HCT116 (cell line): ENCODE measurements at regions not wholly inside any gene's neighbourhood (a gene's known extent, or its start where the extent isn't known, plus 50 kb on each side); places are given as distances from the start of the nearest gene placed in this dataset.

ENCODE experiments used
- ATAC-seq: fragments of 200-7000 bp; cut with Tn5 transposase; 2 replicates; pipeline ENCODE4 v1.9.1; 2020; ENCODE audit warnings: mild to moderate bottlenecking, moderate library complexity
- BruUV-seq: library from RNA; stranded (reverse); fragments of 400-500 nt; replicated peaks from 2 replicates; lab custom pipeline; 2021; lab: Mats Ljungman, UMichigan
- CTCF ChIA-PET: fragments of 300-600 bp; sonication (Branson Sonifier 250); formaldehyde crosslinking; loops from one replicate; lab custom pipeline; 2021; ENCODE audit warnings: antibody characterized with exemption; lab: Charles Lee
- POLR2A ChIA-PET: fragments of 300-600, 350-600 bp; sonication (Branson Sonifier 250); formaldehyde crosslinking; loops from one replicate; lab custom pipeline; 2021; ENCODE audit warnings: antibody characterized with exemption; lab: Charles Lee
- RAD21 ChIA-PET, 2 experiments: fragments of 300-600 bp; sonication (Branson Sonifier 250); formaldehyde crosslinking; loops; one replicate each; lab custom pipeline; 2023; ENCODE audit warnings: low total read pairs in 2 of 2; ENCODE audit not compliant: uncharacterized antibody in 2 of 2, unreplicated experiment in 2 of 2, low non-redundant PET in 1 of 2; lab: Charles Lee
- DNase-seq: peaks from one replicate; pipeline ENCODE4 v3.0.0-alpha.2; 2010; ENCODE audit warnings: low read depth, low spot score
- H2AFZ ChIP-seq: fragments of 200-600 bp; shearing (Covaris generic), sonication (generic); 2 replicates; pipeline ENCODE4 v1.6.1; 2017; ENCODE audit warnings: low read depth, mixed run types, mixed read lengths, antibody characterized with exemption, low read length; ENCODE audit not compliant: poor library complexity, severe bottlenecking
- H3K27ac ChIP-seq: 2 replicates; pipeline ENCODE4 v1.5.1; 2012; ENCODE audit warnings: low read depth, low read length
- H3K27me3 ChIP-seq: fragments of 200-600 bp; sonication (generic); 2 replicates; pipeline ENCODE4 v1.6.1; 2016; ENCODE audit warnings: mixed run types, low read length, mixed read lengths; ENCODE audit not compliant: insufficient read depth
- H3K36me3 ChIP-seq, 2 experiments: fragments of 200-500 bp in 1 of 2; fragments of 200-600 bp in 1 of 2; sonication (Bioruptor generic) in 1 of 2; sonication (generic) in 1 of 2; 2 replicates each; pipeline versions ENCODE4 v1.5.1 to v1.6.1; 2014 to 2016; ENCODE audit warnings: low read length in 2 of 2, inconsistent platforms in 1 of 2, mixed read lengths in 1 of 2, mixed run types in 1 of 2; ENCODE audit not compliant: insufficient read depth in 2 of 2, control insufficient read depth in 1 of 2
- H3K4me1 ChIP-seq, 2 experiments: fragments of 200-600 bp in 1 of 2; sonication (generic) in 1 of 2; 2 replicates each; pipeline versions ENCODE4 v1.5.1 to v1.6.1; 2012 to 2017; ENCODE audit warnings: low read length in 2 of 2, inconsistent platforms in 1 of 2, mild to moderate bottlenecking in 1 of 2, mixed read lengths in 1 of 2, mixed run types in 1 of 2, moderate library complexity in 1 of 2; ENCODE audit not compliant: insufficient read depth in 2 of 2, control insufficient read depth in 1 of 2
- H3K4me2 ChIP-seq: fragments of 200-600 bp; sonication (generic); 2 replicates; pipeline ENCODE4 v1.6.1; 2017; ENCODE audit warnings: mixed run types, low read length, mixed read lengths
- H3K4me3 ChIP-seq, 2 experiments: fragments of 200-600 bp in 1 of 2; sonication (generic) in 1 of 2; replicated peaks in 1 of 2; 2 replicates each; pipeline ENCODE4 v1.5.1; 2011 to 2016; ENCODE audit warnings: low read length in 2 of 2, control low read depth in 1 of 2, low read depth in 1 of 2, mild to moderate bottlenecking in 1 of 2, mixed read lengths in 1 of 2, mixed run types in 1 of 2
- H3K79me2 ChIP-seq: fragments of 200-600 bp; sonication (generic); 2 replicates; pipeline ENCODE4 v1.6.1; 2017; ENCODE audit warnings: mild to moderate bottlenecking, mixed run types, low read length, moderate library complexity, mixed read lengths; ENCODE audit not compliant: insufficient read depth
- H3K9ac ChIP-seq: fragments of 200-600 bp; sonication (generic); 2 replicates; pipeline ENCODE4 v1.6.1; 2016; ENCODE audit warnings: low read length, mixed read lengths
- H3K9me2 ChIP-seq: fragments of 200-600 bp; sonication (generic), shearing (Covaris generic); 2 replicates; pipeline ENCODE4 v1.6.1; 2017; ENCODE audit warnings: mixed run types, mild to moderate bottlenecking, moderate library complexity; ENCODE audit not compliant: insufficient read depth
- H3K9me3 ChIP-seq, 2 experiments: fragments of 200-500 bp in 1 of 2; fragments of 200-600 bp in 1 of 2; sonication (Bioruptor generic) in 1 of 2; sonication (generic) in 1 of 2; 2 replicates each; pipeline ENCODE4 v1.6.1; 2014 to 2017; ENCODE audit warnings: low read length in 2 of 2, mixed read lengths in 2 of 2, inconsistent platforms in 1 of 2, low read depth in 1 of 2, mild to moderate bottlenecking in 1 of 2, mixed run types in 1 of 2, moderate library complexity in 1 of 2; ENCODE audit not compliant: control insufficient read depth in 1 of 2, insufficient read depth in 1 of 2
- H4K20me1 ChIP-seq: fragments of 200-600 bp; sonication (generic), shearing (Covaris generic); 2 replicates; pipeline ENCODE4 v1.6.1; 2017; ENCODE audit warnings: mixed run types, mild to moderate bottlenecking, moderate library complexity; ENCODE audit not compliant: insufficient read depth
- CBX3 ChIP-seq: IDR thresholded peaks from 2 replicates; pipeline ENCODE4 v1.6.1; 2012; ENCODE audit warnings: low read depth
- CEBPB ChIP-seq: IDR thresholded peaks from 2 replicates; pipeline ENCODE4 v1.6.1; 2012; ENCODE audit warnings: low read depth
- EGR1 ChIP-seq: IDR thresholded peaks from 2 replicates; pipeline ENCODE4 v1.6.1; 2012; ENCODE audit warnings: low read depth
- ELF1 ChIP-seq: IDR thresholded peaks from 2 replicates; pipeline ENCODE4 v1.6.1; 2012; ENCODE audit warnings: low read depth, borderline replicate concordance
- EZH2 ChIP-seq: fragments of 200-600 bp; sonication (generic); IDR thresholded peaks from 2 replicates; pipeline ENCODE4 v1.6.1; 2017; ENCODE audit warnings: antibody characterized with exemption, mixed run types
- EZH2phosphoT487 ChIP-seq: fragments of 200-600 bp; IDR thresholded peaks from 2 replicates; pipeline ENCODE4 v1.6.1; 2018; ENCODE audit warnings: antibody characterized with exemption, borderline replicate concordance
- JUND ChIP-seq: IDR thresholded peaks from 2 replicates; pipeline ENCODE4 v1.6.1; 2012
- POLR2A ChIP-seq: IDR thresholded peaks from 2 replicates; pipeline ENCODE4 v1.7.0; 2011; ENCODE audit warnings: borderline replicate concordance; ENCODE audit not compliant: insufficient read depth, insufficient read length; ENCODE audit errors: extremely low read depth
- POLR2AphosphoS5 ChIP-seq: IDR thresholded peaks from 2 replicates; pipeline ENCODE4 v1.6.1; 2011; ENCODE audit warnings: mild to moderate bottlenecking, low read depth, low read length, moderate library complexity
- RAD21 ChIP-seq: IDR thresholded peaks from 2 replicates; pipeline ENCODE4 v1.6.1; 2012; ENCODE audit warnings: low read depth, mild to moderate bottlenecking
- SIN3A ChIP-seq: IDR thresholded peaks from 2 replicates; pipeline ENCODE4 v1.6.1; 2012; ENCODE audit warnings: low read depth
- SRF ChIP-seq: IDR thresholded peaks from 2 replicates; pipeline ENCODE4 v1.6.1; 2012; ENCODE audit warnings: low read depth
- YY1 ChIP-seq: IDR thresholded peaks from 2 replicates; pipeline ENCODE4 v1.6.1; 2011; ENCODE audit warnings: low read length, low read depth, moderate library complexity, mild to moderate bottlenecking; ENCODE audit not compliant: insufficient replicate concordance; ENCODE audit errors: extremely low read depth
- ZNF274 ChIP-seq: fragments of 200-500 bp; sonication (Bioruptor generic); IDR thresholded peaks from 2 replicates; pipeline ENCODE4 v1.6.1; 2014; ENCODE audit warnings: mild to moderate bottlenecking, low read depth, low read length, inconsistent platforms
- intact Hi-C: fragments of 100-400 bp; cut with micrococcal nuclease; formaldehyde crosslinking; loops from 2 replicates; pipeline ENCODE4 v1.10.0; 2022
- TF ChIP-seq, protein P1 (sequence below), 3 experiments: fragments of 200-600 bp in 1 of 3; sonication (generic) in 1 of 3; IDR thresholded peaks in 2 of 3; conservative IDR thresholded peaks in 1 of 3; 2 replicates each; pipeline ENCODE4 v1.5.1; 2012 to 2017; ENCODE audit warnings: low read depth in 2 of 3, low read length in 2 of 3, antibody characterized with exemption in 1 of 3, borderline replicate concordance in 1 of 3, control low read depth in 1 of 3, mild to moderate bottlenecking in 1 of 3, mixed read lengths in 1 of 3, mixed run types in 1 of 3, moderate library complexity in 1 of 3; ENCODE audit not compliant: insufficient read depth in 1 of 3
- TF ChIP-seq, protein P2 (sequence below): IDR thresholded peaks from 2 replicates; pipeline ENCODE4 v1.6.1; 2012
- TF ChIP-seq, protein P3 (sequence below): IDR thresholded peaks from 2 replicates; pipeline ENCODE4 v1.6.1; 2012; ENCODE audit warnings: low read depth

DNA sequence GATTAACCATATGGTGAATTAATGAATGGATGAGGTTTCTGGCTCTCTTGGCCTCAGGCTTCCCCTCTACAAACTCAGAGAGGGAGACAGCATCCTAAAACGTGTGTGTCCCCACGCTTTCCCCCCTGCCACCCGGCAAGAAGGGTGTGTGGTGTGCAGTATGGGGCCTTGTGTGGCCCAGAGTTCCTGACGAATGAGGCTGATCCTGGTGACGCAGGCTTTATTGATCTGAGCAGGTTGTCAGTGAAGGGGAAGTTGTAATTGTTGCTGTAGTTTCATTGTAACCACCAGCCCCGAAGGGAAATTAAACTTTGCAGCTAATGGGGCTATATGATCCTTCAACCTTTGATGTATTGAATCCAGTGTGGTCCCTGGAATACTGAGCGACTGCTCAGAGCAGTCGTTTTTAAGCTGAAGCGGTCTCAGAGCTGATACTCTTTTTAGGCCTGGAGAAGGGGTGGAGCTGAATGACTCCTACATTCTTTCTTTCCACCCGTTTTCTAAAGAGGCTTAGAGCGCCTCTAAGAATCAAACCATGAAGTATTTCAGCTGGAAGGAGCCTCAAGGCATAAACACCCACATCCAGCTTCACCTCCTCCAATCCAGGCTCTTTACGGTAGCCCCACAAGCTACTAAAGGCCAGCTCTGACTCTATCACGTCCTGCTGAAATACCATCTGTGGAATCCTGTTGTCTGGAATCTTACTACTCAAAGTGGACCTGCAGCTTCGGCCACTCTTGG is 284.7 kb downstream of the MIAT start:
- H3K9me3 ChIP-seq: peaks cover 0 to 9% of the 10 kb centered on the region in 2 experiments; a peak in 2 of 4 replicates
- intact Hi-C loops: no loop called here
- TF ChIP-seq ELF1 (no peak), SIN3A (no peak), JUND (no peak), ZNF274 (no peak), EZH2 (no peak), POLR2A (no peak), CEBPB (no peak), EZH2phosphoT487 (no peak), RAD21 (no peak), YY1 (no peak), CBX3 (no peak), EGR1 (no peak), POLR2AphosphoS5 (no peak), SRF (no peak)
- TF ChIP-seq, protein P1, sequence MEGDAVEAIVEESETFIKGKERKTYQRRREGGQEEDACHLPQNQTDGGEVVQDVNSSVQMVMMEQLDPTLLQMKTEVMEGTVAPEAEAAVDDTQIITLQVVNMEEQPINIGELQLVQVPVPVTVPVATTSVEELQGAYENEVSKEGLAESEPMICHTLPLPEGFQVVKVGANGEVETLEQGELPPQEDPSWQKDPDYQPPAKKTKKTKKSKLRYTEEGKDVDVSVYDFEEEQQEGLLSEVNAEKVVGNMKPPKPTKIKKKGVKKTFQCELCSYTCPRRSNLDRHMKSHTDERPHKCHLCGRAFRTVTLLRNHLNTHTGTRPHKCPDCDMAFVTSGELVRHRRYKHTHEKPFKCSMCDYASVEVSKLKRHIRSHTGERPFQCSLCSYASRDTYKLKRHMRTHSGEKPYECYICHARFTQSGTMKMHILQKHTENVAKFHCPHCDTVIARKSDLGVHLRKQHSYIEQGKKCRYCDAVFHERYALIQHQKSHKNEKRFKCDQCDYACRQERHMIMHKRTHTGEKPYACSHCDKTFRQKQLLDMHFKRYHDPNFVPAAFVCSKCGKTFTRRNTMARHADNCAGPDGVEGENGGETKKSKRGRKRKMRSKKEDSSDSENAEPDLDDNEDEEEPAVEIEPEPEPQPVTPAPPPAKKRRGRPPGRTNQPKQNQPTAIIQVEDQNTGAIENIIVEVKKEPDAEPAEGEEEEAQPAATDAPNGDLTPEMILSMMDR (IDR thresholded peaks at IDR 0.05 in 2 of 3, conservative IDR thresholded peaks at IDR 0.05 in 1 of 3; ENCODE audit: borderline replicate concordance in 1 of 3, insufficient read depth in 1 of 3, low read depth in 2 of 3, low read length in 2 of 3): no peak
- TF ChIP-seq, protein P2, sequence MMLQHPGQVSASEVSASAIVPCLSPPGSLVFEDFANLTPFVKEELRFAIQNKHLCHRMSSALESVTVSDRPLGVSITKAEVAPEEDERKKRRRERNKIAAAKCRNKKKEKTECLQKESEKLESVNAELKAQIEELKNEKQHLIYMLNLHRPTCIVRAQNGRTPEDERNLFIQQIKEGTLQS: no peak
- TF ChIP-seq, protein P3, sequence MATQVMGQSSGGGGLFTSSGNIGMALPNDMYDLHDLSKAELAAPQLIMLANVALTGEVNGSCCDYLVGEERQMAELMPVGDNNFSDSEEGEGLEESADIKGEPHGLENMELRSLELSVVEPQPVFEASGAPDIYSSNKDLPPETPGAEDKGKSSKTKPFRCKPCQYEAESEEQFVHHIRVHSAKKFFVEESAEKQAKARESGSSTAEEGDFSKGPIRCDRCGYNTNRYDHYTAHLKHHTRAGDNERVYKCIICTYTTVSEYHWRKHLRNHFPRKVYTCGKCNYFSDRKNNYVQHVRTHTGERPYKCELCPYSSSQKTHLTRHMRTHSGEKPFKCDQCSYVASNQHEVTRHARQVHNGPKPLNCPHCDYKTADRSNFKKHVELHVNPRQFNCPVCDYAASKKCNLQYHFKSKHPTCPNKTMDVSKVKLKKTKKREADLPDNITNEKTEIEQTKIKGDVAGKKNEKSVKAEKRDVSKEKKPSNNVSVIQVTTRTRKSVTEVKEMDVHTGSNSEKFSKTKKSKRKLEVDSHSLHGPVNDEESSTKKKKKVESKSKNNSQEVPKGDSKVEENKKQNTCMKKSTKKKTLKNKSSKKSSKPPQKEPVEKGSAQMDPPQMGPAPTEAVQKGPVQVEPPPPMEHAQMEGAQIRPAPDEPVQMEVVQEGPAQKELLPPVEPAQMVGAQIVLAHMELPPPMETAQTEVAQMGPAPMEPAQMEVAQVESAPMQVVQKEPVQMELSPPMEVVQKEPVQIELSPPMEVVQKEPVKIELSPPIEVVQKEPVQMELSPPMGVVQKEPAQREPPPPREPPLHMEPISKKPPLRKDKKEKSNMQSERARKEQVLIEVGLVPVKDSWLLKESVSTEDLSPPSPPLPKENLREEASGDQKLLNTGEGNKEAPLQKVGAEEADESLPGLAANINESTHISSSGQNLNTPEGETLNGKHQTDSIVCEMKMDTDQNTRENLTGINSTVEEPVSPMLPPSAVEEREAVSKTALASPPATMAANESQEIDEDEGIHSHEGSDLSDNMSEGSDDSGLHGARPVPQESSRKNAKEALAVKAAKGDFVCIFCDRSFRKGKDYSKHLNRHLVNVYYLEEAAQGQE: no peak
- TF ChIP-seq, all 23 proteins: peak for 0
- ATAC-seq: no peak
- no peak overlapping the region for H3K4me2 ChIP-seq
- BruUV-seq: no TSS peak
- H4K20me1 ChIP-seq: no peaks in the 10 kb centered on the region
- RAD21 ChIA-PET: no interaction called here
- H3K9me2 ChIP-seq: no peaks in the 10 kb centered on the region
- no peaks in the 10 kb centered on the region for H3K36me3 ChIP-seq
- H3K9ac ChIP-seq: no peak overlapping the region
- CTCF ChIA-PET: no interaction called here
- POLR2A ChIA-PET: no interaction called here
- DNase-seq: no peak
- H2AFZ ChIP-seq: no peak overlapping the region
- no peaks in the 10 kb centered on the region for H3K4me1 ChIP-seq
- no peaks in the 10 kb centered on the region for H3K79me2 ChIP-seq
- H3K4me3 ChIP-seq: no peak overlapping the region
- H3K27ac ChIP-seq: no peak overlapping the region
- peaks cover 19% of the 10 kb centered on the region for H3K27me3 ChIP-seq
